ENCODE measurements at regions not wholly inside any gene's neighbourhood (a gene's known extent, or its start where the extent isn't known, plus 50 kb on each side); places are given as distances from the start of the nearest gene placed in this dataset.

- DNase-seq (ENCODE audit: low read depth in 2 of 2): no peak
Observed at GRCh38 chr6:11358904-11359830, 126.7 kb upstream of the NEDD9 start.

GRCh38 chr6:11357285-11357684 lies 124.8 kb upstream of the NEDD9 start:
- DNase-seq (ENCODE audit: low read depth in 2 of 2): no peak

GRCh38 chr6:11356404-11357155 lies 124.1 kb upstream of the NEDD9 start:
- DNase-seq (ENCODE audit: low read depth in 2 of 2): no peak

GRCh38 chr6:11353921-11354389 lies 121.5 kb upstream of the NEDD9 start:
- peak; percentile 51 to 68 for DNase-seq (ENCODE audit: low read depth in 2 of 2)

- no peak for DNase-seq (ENCODE audit: low read depth in 2 of 2)
Observed at GRCh38 chr6:11350294-11350693, 117.8 kb upstream of the NEDD9 start.

GRCh38 chr6:11349880-11350279 lies 117.4 kb upstream of the NEDD9 start:
- no peak for DNase-seq (ENCODE audit: low read depth in 2 of 2)

- DNase-seq (ENCODE audit: low read depth in 2 of 2): no peak
Observed at GRCh38 chr6:11346516-11346915, 114.0 kb upstream of the NEDD9 start.

GRCh38 chr6:11345536-11345935 lies 113.1 kb upstream of the NEDD9 start:
- no peak for DNase-seq (ENCODE audit: low read depth in 2 of 2)

GRCh38 chr6:11343963-11344723 lies 111.7 kb upstream of the NEDD9 start:
- DNase-seq (ENCODE audit: low read depth in 2 of 2): no peak

- no peak for DNase-seq (ENCODE audit: low read depth in 2 of 2)
Observed at GRCh38 chr6:11341867-11342266, 109.4 kb upstream of the NEDD9 start.

- no peak for DNase-seq (ENCODE audit: low read depth in 2 of 2)
Observed at GRCh38 chr6:11341303-11341702, 108.8 kb upstream of the NEDD9 start.

- DNase-seq (ENCODE audit: low read depth in 2 of 2): no peak
Observed at GRCh38 chr6:11339380-11339779, 106.9 kb upstream of the NEDD9 start.

- no peak for DNase-seq (ENCODE audit: low read depth in 2 of 2)
Observed at GRCh38 chr6:11337306-11337705, 104.8 kb upstream of the NEDD9 start.

- DNase-seq (ENCODE audit: low read depth in 2 of 2): no peak
Observed at GRCh38 chr6:11335826-11336225, 103.4 kb upstream of the NEDD9 start.

- DNase-seq (ENCODE audit: low read depth in 2 of 2): no peak
Observed at GRCh38 chr6:11333132-11333849, 100.8 kb upstream of the NEDD9 start.

- DNase-seq (ENCODE audit: low read depth in 2 of 2): no peak
Observed at GRCh38 chr6:11332463-11332862, 100.0 kb upstream of the NEDD9 start.

GRCh38 chr6:11331111-11331510 lies 98.6 kb upstream of the NEDD9 start:
- no peak for DNase-seq (ENCODE audit: low read depth in 2 of 2)

GRCh38 chr6:11330413-11330760 lies 97.9 kb upstream of the NEDD9 start:
- DNase-seq (ENCODE audit: low read depth in 2 of 2): no peak

GRCh38 chr6:11329726-11330412 lies 97.4 kb upstream of the NEDD9 start:
- no peak for DNase-seq (ENCODE audit: low read depth in 2 of 2)

GRCh38 chr6:11328613-11329247 lies 96.3 kb upstream of the NEDD9 start:
- no peak for DNase-seq (ENCODE audit: low read depth in 2 of 2)
